ENCODE measurements at regions not wholly inside any gene's neighbourhood (a gene's known extent, or its start where the extent isn't known, plus 50 kb on each side); places are given as distances from the start of the nearest gene placed in this dataset.
"Not testable (repeated sequence)": the region's sequence is repeated elsewhere in the genome, so short reads cannot be mapped to it uniquely, and the experiment has no call there.

DNA sequence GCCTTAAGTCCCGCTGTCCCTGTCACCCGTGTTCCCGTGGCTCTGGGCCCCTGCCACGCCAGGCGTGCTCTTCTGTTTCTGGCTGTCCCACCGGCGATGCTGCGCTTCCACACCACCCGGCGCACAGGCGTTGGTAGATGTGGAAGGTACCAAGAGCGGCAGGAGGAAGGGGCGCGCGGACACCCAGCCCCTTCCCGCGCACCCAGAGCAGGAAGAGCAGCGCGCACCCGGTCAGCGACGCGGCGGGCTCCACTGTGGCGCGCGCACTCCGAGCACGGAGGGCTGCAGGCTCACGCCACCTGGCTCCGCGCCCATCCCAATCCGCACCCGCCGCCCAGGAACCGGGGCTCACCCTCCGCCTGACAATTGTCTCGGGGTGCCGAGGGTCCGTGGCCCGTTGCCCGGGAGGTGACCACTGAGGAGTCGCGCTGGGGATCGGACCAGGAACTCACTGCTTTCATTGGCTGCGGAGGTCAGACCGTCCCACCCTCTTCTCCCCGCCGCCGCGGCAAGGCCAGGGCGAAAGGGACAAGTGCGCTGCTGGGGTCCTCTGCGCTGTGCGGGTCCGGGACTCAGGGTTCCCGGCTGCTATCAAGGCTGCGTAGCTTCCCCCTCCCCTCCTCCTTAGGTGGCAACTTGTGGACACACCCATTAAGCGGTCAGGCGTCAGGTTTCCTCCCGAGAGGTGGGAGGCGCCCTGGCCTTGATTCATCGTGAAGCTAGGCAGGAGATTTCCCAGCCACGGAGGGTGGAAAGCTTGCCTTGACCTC lies 121.6 kb upstream of the ZNF92 start:
- DNase-seq, result no peak

GRCh38 chr7:65250697-65251395 lies 122.8 kb upstream of the ZNF92 start:
- no peak for DNase-seq

DNA sequence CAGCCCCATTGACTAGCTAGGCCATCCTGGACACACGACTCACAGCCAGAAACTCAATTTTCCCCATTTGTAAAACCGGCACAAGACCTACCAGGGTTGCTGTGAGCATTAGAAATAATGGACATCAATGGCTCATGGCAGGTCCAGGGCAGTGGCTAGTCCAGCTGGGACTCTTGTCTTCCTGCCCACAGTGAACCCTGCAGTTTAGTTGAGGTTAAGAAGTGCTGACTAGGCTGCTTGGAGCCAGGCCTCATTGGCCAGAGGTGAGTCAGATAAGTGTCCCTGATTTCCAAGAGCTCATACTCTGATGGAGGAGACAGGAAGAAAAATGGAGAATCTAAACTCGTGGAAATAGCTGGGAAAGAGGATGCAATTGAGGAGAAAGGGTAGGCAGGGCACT lies 123.4 kb upstream of the ZNF92 start:
- DNase-seq, result no peak

DNA sequence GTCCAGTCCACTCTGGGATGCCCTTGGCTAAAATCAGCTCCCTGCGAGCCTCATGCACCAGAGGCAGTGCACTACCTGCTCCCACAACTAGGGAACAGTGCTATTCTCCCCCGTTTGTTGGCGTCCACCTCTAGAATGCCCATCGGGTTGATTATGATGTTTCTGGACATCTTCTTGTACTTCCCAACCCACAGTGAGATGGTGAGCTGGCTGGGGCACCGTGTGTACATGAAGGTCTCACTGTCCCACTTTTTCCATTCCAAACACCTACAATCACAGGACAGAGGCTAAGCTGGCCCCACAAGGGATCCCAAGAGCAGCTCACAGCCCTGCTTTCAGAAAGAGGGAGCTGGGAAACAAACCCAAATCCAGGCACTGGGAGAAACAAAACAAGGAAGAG lies 126.2 kb upstream of the ZNF92 start:
- no peak for DNase-seq

GRCh38 chr7:65239707-65240352 lies 133.8 kb upstream of the ZNF92 start:
- DNase-seq, result no peak

GRCh38 chr7:65239324-65239706 lies 134.3 kb upstream of the ZNF92 start:
- DNase-seq, result no peak

GRCh38 chr7:65238785-65239184 lies 134.9 kb upstream of the ZNF92 start:
- DNase-seq, result no peak

DNA sequence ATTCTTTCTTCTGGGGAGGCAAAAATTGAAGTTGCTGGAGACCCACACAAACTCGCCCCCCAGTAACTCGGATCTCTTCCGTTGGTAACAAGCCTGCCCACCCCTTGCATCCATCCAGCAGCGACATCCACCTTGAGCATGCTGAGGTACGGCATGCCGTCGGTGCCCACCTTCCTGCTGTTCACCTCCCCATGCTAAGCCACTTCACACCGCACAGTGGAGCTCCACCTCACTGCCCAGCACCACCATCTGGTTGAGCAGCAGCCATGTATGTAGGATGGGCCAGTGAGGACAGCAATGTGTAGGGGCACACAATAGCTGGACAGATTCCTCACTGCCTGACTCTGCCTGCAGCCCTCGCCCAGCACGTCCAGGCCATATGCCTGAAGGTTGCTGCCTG lies 138.1 kb upstream of the ZNF92 start:
- DNase-seq, result no peak

DNA sequence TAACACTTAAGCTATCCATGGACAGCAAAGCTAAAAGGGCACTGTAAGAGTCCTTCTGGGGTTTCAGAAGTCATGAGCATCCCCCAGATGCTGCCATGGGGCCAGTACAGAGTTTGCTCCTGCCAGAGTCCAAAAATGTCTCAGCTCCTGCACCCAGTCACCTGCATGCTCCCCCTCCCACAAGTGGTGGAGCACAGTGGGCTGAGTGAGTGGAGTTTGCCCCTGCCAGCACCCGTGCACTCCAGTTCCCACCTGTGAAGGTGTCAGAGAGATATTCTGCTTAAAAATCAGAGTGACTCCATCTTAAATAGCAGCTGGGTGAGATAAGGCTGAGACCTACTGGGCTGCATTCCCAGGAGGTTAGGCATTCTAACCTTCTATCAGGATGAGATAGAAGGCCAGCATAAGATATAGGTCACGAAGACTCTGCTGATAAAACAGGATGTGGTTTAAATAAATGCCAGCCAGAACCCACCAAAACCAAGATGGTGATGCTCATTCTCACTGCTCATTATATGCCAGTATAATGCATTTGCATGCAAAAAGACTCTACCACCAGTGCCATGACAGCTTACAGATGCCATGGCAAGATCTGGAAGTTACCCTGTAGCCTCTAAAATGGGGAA lies 140.1 kb upstream of the ZNF92 start:
- DNase-seq, result no peak

- DNase-seq, result no peak
Measured at GRCh38 chr7:65230231-65230630, 143.4 kb upstream of the ZNF92 start.

DNA sequence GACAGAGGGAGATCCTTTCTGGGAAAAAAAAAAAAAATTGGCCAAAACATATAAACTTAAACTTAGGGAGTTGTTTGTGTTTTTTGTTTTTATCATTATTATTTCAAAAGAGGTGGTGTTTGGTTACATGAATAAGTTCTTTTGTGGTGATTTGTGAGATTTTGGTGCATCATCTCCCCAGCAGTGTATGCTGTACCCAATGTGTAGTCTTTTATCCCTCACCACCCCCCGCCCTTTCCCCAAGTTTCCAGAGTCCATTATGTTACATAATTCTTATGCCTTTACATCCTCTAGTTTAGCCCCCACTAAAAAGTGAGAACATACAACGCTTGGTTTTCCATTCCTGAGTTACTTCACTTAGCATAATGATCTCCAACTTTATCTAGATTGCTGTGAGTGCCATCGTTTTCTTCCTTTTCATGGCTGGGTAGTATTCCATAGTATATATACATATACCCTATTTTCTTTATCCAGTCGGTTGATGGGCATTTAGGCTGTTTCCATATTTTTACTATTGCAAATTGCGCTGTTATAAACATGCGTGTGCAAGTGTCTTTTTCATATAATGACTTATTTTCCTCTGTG lies 148.1 kb upstream of the ZNF92 start:
- DNase-seq, result no peak

DNA sequence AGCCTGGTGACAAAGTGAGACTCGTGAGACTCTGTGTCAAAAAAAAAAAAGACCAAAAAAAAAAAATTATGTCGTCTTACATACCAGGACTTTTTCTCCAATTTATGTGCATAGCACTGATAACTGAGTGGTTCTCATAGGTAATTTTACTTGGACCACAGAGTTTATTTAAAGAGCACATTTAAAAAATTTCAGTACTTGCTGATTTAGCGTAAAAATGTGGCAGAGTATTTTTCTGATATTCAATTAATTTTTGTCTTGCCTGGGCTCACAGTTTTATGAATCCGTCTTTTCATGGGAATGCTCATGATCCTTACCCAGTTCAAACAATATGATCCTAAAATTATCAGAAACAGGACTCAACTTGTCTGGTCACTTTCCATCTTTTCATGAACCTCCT lies 151.0 kb upstream of the ZNF92 start:
- DNase-seq, result no peak

- DNase-seq, result no peak
Measured at GRCh38 chr7:65221683-65222082, 152.0 kb upstream of the ZNF92 start.

GRCh38 chr7:65219623-65220022 lies 154.0 kb upstream of the ZNF92 start:
- no peak for DNase-seq

DNA sequence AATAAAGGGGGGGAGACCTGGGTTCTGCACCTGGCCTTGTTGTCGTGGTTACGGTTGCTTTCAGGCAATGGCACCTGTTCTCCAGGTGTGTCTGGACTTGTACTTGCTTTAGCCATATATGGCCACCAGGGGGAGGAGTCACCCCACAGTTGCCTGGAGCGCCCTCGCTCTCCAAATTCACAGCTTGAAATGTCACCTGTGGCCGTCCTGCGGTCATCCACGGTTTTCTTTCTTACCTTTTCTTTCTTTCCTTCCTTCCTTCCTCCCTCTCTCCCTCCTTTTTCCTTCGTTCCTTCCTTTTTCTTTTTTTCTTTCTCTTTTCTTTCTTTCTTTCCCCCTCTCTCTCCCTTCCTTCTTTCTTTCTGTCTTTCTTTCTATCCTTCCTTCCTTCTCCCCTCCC lies 157.2 kb upstream of the ZNF92 start:
- DNase-seq, result peak; percentile 36 to 38

- not testable (repeated sequence) for DNase-seq
Measured at GRCh38 chr7:65213260-65213659, 160.4 kb upstream of the ZNF92 start.

DNA sequence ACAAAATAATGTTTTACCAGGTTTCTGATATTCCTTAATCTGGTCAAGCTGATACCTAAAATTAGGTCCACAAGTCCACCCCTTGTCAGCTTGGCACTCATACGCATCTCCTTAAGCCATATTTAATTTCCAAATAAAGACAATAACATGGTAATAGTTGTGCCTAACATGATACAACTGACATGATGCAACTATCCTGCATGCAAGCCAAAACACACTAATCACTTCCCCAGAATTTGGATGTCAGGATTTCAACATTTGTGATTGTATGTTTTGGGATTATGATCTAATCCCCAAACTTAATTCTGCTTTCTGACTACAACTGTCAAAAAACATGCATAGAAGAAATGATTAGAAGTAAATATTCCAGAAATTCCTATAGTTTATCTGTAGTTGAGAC lies 174.4 kb upstream of the ZNF92 start:
- DNase-seq, result not testable (repeated sequence)

DNA sequence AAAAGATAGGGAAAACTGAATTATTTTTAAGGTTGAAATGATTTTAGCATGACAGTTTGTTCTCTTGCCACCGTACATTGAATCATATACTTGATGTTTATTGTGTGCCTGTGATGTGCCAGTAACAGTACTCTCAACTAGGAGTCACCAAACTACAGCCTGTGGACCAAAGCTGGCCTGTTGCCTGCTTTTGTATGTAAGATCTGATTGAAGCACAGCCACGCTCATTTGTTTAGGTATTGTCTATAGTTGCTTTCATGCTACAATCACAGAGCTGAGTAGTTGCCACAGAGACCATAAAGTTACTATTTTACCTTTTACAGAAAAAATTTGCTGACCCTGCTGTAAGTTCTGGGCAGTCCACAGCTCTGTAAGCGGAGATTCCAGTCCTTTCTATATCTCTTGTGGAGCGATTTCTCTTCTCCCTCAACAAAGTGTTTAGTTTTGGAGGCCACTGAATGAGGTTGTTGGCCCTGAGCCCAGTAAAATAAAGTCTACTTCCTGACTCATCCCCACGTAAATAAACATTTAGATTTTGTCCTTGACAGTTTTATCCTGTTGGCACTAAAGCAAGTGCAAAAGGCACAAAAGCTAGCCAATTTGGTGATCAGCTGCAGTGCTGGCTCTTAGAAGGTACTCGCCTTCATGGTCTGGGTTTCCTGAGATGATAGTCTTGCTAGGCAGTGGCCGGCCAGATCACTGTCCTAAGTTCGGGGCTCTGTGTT lies 180.2 kb upstream of the ZNF92 start:
- DNase-seq, result not testable (repeated sequence)

GRCh38 chr7:65177041-65177440 lies 170.6 kb upstream of the ERV3-1 start:
- not testable (repeated sequence) for DNase-seq

DNA sequence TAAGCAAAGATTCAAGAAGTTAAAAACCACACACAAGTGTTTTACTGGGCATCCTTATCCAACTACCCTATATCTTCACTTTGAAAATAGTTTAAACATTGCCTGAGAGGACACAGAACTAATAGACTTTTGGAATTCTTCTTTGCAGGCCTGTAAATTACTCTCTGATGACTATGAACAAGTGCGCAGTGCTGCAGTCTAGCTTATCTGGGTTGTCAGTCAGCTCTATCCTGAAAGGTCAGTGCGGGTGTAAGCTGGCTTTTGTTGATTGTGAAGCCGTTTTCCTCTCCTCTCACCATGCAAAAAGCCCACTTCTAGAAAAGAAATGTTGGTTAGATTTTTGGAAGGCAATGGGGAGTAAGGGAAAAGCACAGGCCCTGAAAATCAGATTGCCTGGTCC lies 143.6 kb upstream of the ERV3-1 start:
- DNase-seq, result not testable (repeated sequence)

DNA sequence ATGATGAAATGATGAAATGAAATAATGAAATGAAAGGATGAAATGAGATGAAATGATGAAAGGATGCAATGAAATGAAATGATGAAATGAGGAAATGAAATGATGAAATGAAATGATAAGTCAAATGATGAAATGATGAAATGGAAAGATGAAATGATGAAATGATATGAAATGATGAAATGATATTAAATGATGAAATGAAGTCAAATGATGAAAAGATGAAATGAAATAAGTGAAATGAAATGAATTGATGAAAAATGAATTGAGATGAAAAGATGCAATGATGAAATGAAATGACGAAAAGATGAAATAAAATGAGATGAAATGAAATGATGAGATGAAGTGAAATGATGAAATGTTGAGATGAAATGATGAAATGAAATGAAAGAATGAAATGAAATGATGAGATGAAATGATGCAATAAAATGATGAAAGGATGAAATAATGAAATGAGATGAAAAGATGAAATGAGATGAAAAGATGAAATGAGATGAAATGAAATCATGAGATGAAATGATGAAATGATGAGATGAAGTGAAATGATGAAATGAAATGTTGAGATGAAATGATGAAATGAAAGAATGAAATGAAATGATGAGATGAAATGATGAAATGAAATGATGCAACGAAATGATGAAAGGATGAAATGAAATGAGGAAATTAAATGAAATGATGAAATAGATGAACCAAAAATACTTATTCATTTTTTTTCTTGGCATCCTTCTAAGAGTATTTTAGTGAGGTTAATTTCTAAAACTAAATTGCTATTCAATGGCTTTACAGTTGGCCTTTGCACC lies 139.8 kb upstream of the ERV3-1 start:
- DNase-seq, result not testable (repeated sequence)

GRCh38 chr7:65145710-65146109 lies 139.2 kb upstream of the ERV3-1 start:
- DNase-seq, result not testable (repeated sequence)

Measured in stimulated activated CD4-positive, alpha-beta T cell treated with anti-CD3 and anti-CD28 coated beads, Interleukin-2, amount 100 ng/mL, for 48 hours (primary cell).